Activated T-cell treated with anti-CD3 and anti-CD28 coated beads for 48 hours (primary cell): ENCODE measurements at regions not wholly inside any gene's neighbourhood (a gene's known extent, or its start where the extent isn't known, plus 50 kb on each side); places are given as distances from the start of the nearest gene placed in this dataset.
"Not testable (repeated sequence)": the region's sequence is repeated elsewhere in the genome, so short reads cannot be mapped to it uniquely, and the experiment has no call there.

Experiments
- DNase-seq: peaks from one replicate; pipeline ENCODE4 v3.0.0-alpha.2; 2020; ENCODE audit warnings: low read depth

- DNase-seq = not testable (repeated sequence)
Observed at GRCh38 chr6:81017586-81017985, 734.9 kb downstream of the TENT5A start.

- DNase-seq = no peak
Observed at GRCh38 chr6:81003894-81004293, 748.6 kb downstream of the TENT5A start.

GRCh38 chr6:81003156-81003555 is 749.3 kb downstream of the TENT5A start:
- DNase-seq = no peak

- DNase-seq = no peak
Observed at GRCh38 chr6:81002126-81002525, 750.4 kb downstream of the TENT5A start.

GRCh38 chr6:80991316-80991715 is 761.2 kb downstream of the TENT5A start:
- no peak for DNase-seq

GRCh38 chr6:80988892-80989291 is 763.6 kb downstream of the TENT5A start:
- DNase-seq = no peak

- DNase-seq = no peak
Observed at GRCh38 chr6:80988286-80988685, 764.2 kb downstream of the TENT5A start.

- not testable (repeated sequence) for DNase-seq
Observed at GRCh38 chr6:80981226-80981625, 771.3 kb downstream of the TENT5A start.

GRCh38 chr6:80976336-80976735 is 776.1 kb downstream of the TENT5A start:
- no peak for DNase-seq

GRCh38 chr6:80974579-80974978 is 777.9 kb downstream of the TENT5A start:
- DNase-seq = no peak

GRCh38 chr6:80969439-80969838 is 783.0 kb downstream of the TENT5A start:
- no peak for DNase-seq

- DNase-seq = no peak
Observed at GRCh38 chr6:80967609-80968008, 784.9 kb downstream of the TENT5A start.

GRCh38 chr6:80962382-80962781 is 790.1 kb downstream of the TENT5A start:
- DNase-seq = no peak

GRCh38 chr6:80961166-80961565 is 791.3 kb downstream of the TENT5A start:
- no peak for DNase-seq

- DNase-seq = no peak
Observed at GRCh38 chr6:80959034-80959433, 793.4 kb downstream of the TENT5A start.

- DNase-seq = no peak
Observed at GRCh38 chr6:80956898-80957297, 795.6 kb downstream of the TENT5A start.

GRCh38 chr6:80952479-80952878 is 800.0 kb downstream of the TENT5A start:
- not testable (repeated sequence) for DNase-seq

GRCh38 chr6:80946402-80946801 is 806.1 kb downstream of the TENT5A start:
- DNase-seq = no peak

GRCh38 chr6:80942911-80943310 is 809.6 kb downstream of the TENT5A start:
- DNase-seq = no peak

GRCh38 chr6:80940976-80941375 is 811.5 kb downstream of the TENT5A start:
- no peak for DNase-seq

GRCh38 chr6:80940571-80940970 is 811.9 kb downstream of the TENT5A start:
- no peak for DNase-seq

GRCh38 chr6:80939898-80940297 is 812.6 kb downstream of the TENT5A start:
- no peak for DNase-seq

GRCh38 chr6:80939480-80939879 is 813.0 kb downstream of the TENT5A start:
- DNase-seq = no peak

- DNase-seq = no peak
Observed at GRCh38 chr6:80938131-80938530, 814.4 kb downstream of the TENT5A start.

- no peak for DNase-seq
Observed at GRCh38 chr6:80932359-80932758, 820.1 kb downstream of the TENT5A start.
